ENCODE measurements at regions not wholly inside any gene's neighbourhood (a gene's known extent, or its start where the extent isn't known, plus 50 kb on each side); places are given as distances from the start of the nearest gene placed in this dataset.
"Not testable (repeated sequence)": the region's sequence is repeated elsewhere in the genome, so short reads cannot be mapped to it uniquely, and the experiment has no call there.

GRCh38 chr3:196135693-196136639 is 54.1 kb upstream of the TFRC start:
- no peaks in the 10 kb centered on the region for H3K36me3 ChIP-seq (ENCODE audit: low read depth)
- H3K4me3 ChIP-seq, result no peak overlapping the region
- peak; percentile 17 for ATAC-seq
- intact Hi-C loops (cut with DNase I, micrococcal nuclease), result no loop called here
- no peaks in the 10 kb centered on the region for H3K4me1 ChIP-seq (ENCODE audit: low read depth)
- TF ChIP-seq CTCF (IDR thresholded peaks at IDR 0.05), result no peak
- no peaks in the 10 kb centered on the region for H3K9me3 ChIP-seq
- peak in 1 of 3 donors; percentile 12 for DNase-seq

GRCh38 chr3:196134691-196135090 is 52.8 kb upstream of the TFRC start:
- no peaks in the 10 kb centered on the region for H3K4me1 ChIP-seq (ENCODE audit: low read depth)
- TF ChIP-seq CTCF (IDR thresholded peaks at IDR 0.05), result no peak
- intact Hi-C loops (cut with DNase I, micrococcal nuclease), result no loop called here
- no peak overlapping the region for H3K4me3 ChIP-seq
- no peaks in the 10 kb centered on the region for H3K36me3 ChIP-seq (ENCODE audit: low read depth)
- no peaks in the 10 kb centered on the region for H3K9me3 ChIP-seq
- no peak for DNase-seq
- ATAC-seq, result no peak

- intact Hi-C loops (cut with DNase I, micrococcal nuclease); ATAC-seq; H3K36me3 ChIP-seq (ENCODE audit: low read depth); H3K4me3 ChIP-seq; H3K9me3 ChIP-seq; H3K4me1 ChIP-seq (ENCODE audit: low read depth): not testable (repeated sequence)
- DNase-seq, result peak in 1 of 3 donors; percentile 6
Observed at GRCh38 chr3:196133869-196134268, 52.0 kb upstream of the TFRC start.

GRCh38 chr3:196131921-196132320 is 50.0 kb upstream of the TFRC start:
- intact Hi-C loops (cut with DNase I, micrococcal nuclease), result no loop called here
- no peak for ATAC-seq
- Histone ChIP-seq H3K9me3 (no peaks in the 10 kb centered on the region), H3K36me3 (ENCODE audit: low read depth) (no peaks in the 10 kb centered on the region), H3K4me1 (ENCODE audit: low read depth) (peaks cover 6% of the 10 kb centered on the region), H3K4me3 (no peak overlapping the region)
- no peak for TF ChIP-seq CTCF (IDR thresholded peaks at IDR 0.05)
- peak in 1 of 3 donors; percentile 45 for DNase-seq

All from mucosa of descending colon (tissue), 3 donors.